K562 (cell line): ENCODE measurements at regions not wholly inside any gene's neighbourhood (a gene's known extent, or its start where the extent isn't known, plus 50 kb on each side); places are given as distances from the start of the nearest gene placed in this dataset.

Source experiments
- BHLHE40 ChIP-seq: IDR thresholded peaks from 2 replicates; pipeline ENCODE4 v1.6.1; 2011; ENCODE audit warnings: low read length, improper control_type of control experiment
- FOS ChIP-seq: IDR thresholded peaks from 3 replicates; pipeline ENCODE4 v1.6.1; 2011; ENCODE audit not compliant: insufficient read length; ENCODE audit errors: extremely low read depth
- NRF1 ChIP-seq, 2 experiments: fragments of 450-650 bp; IDR thresholded peaks in 1 of 2; conservative IDR thresholded peaks in 1 of 2; 2 replicates each; pipeline ENCODE4 v1.6.1; 2014; ENCODE audit warnings: mild to moderate bottlenecking in 2 of 2
- ZFP36 ChIP-seq: fragments of 150-350 bp; IDR thresholded peaks from 2 replicates; pipeline ENCODE4 v1.6.1; 2018; ENCODE audit warnings: low read length, low read depth; ENCODE audit not compliant: partially characterized antibody

- TF ChIP-seq ZFP36: no peak
- no peak for TF ChIP-seq FOS
- no peak for TF ChIP-seq NRF1 (conservative IDR thresholded peaks at IDR 0.05 in 1 of 2, IDR thresholded peaks at IDR 0.05 in 1 of 2)
- TF ChIP-seq BHLHE40: no peak
Measured at GRCh38 chr7:37531225-37531624, 82.6 kb upstream of the ELMO1 start.
